ENCODE measurements at regions not wholly inside any gene's neighbourhood (a gene's known extent, or its start where the extent isn't known, plus 50 kb on each side); places are given as distances from the start of the nearest gene placed in this dataset.

DNA sequence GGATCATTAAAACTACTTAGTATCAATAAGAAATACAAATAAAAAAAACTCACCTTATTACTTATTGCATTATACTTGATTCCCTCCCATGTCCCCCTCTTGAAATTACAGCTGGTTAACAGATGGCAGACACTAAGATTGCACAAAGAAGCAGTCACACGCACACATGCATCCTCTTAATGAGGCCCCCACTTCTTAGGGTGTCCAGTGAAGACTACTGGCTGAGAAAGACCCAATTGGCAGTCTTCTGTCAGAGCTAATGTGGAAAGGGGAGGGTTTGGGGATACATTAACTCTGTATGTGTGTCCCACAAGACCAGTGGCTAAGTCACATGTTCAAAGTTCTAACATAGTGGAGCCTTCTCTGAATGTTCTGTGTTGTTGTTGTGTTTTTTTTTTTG is 210.7 kb downstream of the MTX2 start:
- Mint-ChIP-seq H3K4me1 (ENCODE audit: low read depth) (peaks cover 10% of the 10 kb centered on the region; the same call in 1 of the 2 replicates), H3K27me3 (ENCODE audit: insufficient read depth) (no peaks in the 10 kb centered on the region; the same call in 1 of the 2 replicates), H3K9me3 (no peaks in the 10 kb centered on the region), H3K36me3 (ENCODE audit: low read depth) (no peaks in the 10 kb centered on the region; the same call in 1 of the 2 replicates), H3K4me3 (no peak overlapping the region), H3K27ac (no peak overlapping the region)
- no peak for TF ChIP-seq CTCF (IDR thresholded peaks at IDR 0.05)
- no peak for DNase-seq

DNA sequence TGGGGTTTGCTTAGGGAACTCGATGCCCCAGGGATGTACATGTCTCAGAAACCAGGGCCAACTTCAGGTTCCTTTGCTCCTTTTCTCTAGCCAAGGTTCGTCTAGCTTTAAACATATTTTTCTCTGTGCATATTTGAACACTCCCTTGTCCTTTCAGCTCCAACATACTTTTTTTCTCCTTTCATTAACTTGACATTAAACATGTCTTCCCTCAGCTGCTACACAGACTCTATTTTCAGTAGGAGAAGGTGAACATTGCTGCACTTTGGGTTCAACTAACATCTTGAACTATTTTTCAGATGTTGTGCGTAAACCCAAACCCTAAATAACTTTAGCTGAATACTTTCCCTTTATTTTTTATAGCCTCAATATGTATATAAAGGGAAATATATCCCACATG is 212.9 kb downstream of the MTX2 start:
- H3K4me1 Mint-ChIP-seq (ENCODE audit: low read depth): peaks cover 10% of the 10 kb centered on the region; the same call in 1 of the 2 replicates
- DNase-seq: no peak
- H3K4me3 Mint-ChIP-seq: no peak overlapping the region
- H3K9me3 Mint-ChIP-seq: no peaks in the 10 kb centered on the region
- no peaks in the 10 kb centered on the region; the same call in 1 of the 2 replicates for H3K27me3 Mint-ChIP-seq (ENCODE audit: insufficient read depth)
- no peaks in the 10 kb centered on the region; the same call in 1 of the 2 replicates for H3K36me3 Mint-ChIP-seq (ENCODE audit: low read depth)
- no peak overlapping the region for H3K27ac Mint-ChIP-seq
- no peak for TF ChIP-seq CTCF (IDR thresholded peaks at IDR 0.05)

- H3K36me3 Mint-ChIP-seq (ENCODE audit: low read depth): no peaks in the 10 kb centered on the region; the same call in 1 of the 2 replicates
- no peak for DNase-seq
- H3K4me1 Mint-ChIP-seq (ENCODE audit: low read depth): peaks cover 18% of the 10 kb centered on the region
- TF ChIP-seq CTCF (IDR thresholded peaks at IDR 0.05): no peak
- no peaks in the 10 kb centered on the region for H3K9me3 Mint-ChIP-seq
- no peak overlapping the region for H3K4me3 Mint-ChIP-seq
- no peak overlapping the region for H3K27ac Mint-ChIP-seq
- peaks cover 3% of the 10 kb centered on the region; the same call in 1 of the 2 replicates for H3K27me3 Mint-ChIP-seq (ENCODE audit: insufficient read depth)
These were observed 214.2 kb downstream of the MTX2 start for GRCh38 chr2:176483476-176483875.

GRCh38 chr2:176483901-176484568 is 214.8 kb downstream of the MTX2 start:
- H3K27ac Mint-ChIP-seq: no peak overlapping the region
- H3K36me3 Mint-ChIP-seq (ENCODE audit: low read depth): no peaks in the 10 kb centered on the region; the same call in 1 of the 2 replicates
- no peak for DNase-seq
- no peak overlapping the region for H3K4me3 Mint-ChIP-seq
- no peak for TF ChIP-seq CTCF (IDR thresholded peaks at IDR 0.05)
- H3K27me3 Mint-ChIP-seq (ENCODE audit: insufficient read depth): peaks cover 3% of the 10 kb centered on the region; the same call in 1 of the 2 replicates
- no peaks in the 10 kb centered on the region for H3K9me3 Mint-ChIP-seq
- peaks cover 23% of the 10 kb centered on the region for H3K4me1 Mint-ChIP-seq (ENCODE audit: low read depth)

DNA sequence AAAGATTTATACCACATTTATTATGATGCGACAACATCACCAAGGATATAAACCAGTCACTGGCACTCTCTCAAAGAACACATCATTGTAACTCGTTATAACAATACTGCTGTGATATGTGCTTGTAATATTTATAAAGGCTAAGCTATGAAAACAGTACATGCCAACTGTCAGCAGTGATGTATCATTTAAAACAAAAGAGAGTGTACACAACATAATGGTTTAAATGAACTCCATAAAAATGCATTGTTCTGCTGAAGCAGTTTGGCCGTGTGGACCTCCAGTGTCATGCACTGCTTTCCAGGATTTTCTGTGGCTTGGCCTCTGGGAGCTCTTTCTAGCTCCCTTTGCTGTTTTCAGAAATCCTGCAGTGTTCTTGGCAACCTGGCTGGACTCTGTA is 215.6 kb downstream of the MTX2 start:
- Mint-ChIP-seq H3K27ac (no peak overlapping the region), H3K4me1 (ENCODE audit: low read depth) (peaks cover 29% of the 10 kb centered on the region), H3K9me3 (no peaks in the 10 kb centered on the region), H3K4me3 (no peak overlapping the region), H3K36me3 (ENCODE audit: low read depth) (no peaks in the 10 kb centered on the region; the same call in 1 of the 2 replicates), H3K27me3 (ENCODE audit: insufficient read depth) (peaks cover 3% of the 10 kb centered on the region; the same call in 1 of the 2 replicates)
- DNase-seq: peak; percentile 26
- TF ChIP-seq CTCF (IDR thresholded peaks at IDR 0.05): no peak
